H9 (cell line): ENCODE measurements at regions not wholly inside any gene's neighbourhood (a gene's known extent, or its start where the extent isn't known, plus 50 kb on each side); places are given as distances from the start of the nearest gene placed in this dataset.

Experiments
- DNase-seq: peaks from one replicate; pipeline ENCODE4 v3.0.0-alpha.2; 2017
- H2AFZ ChIP-seq: one replicate; pipeline ENCODE4 v1.6.1; 2013; ENCODE audit warnings: mild to moderate bottlenecking, low read length, control low read depth, moderate library complexity
- H2AK5ac ChIP-seq: 2 replicates; pipeline ENCODE4 v1.6.1; 2013; ENCODE audit warnings: low read length, control low read depth, mixed read lengths; ENCODE audit not compliant: insufficient read length
- H2BK120ac ChIP-seq: one replicate; pipeline ENCODE4 v1.6.1; 2013; ENCODE audit warnings: low read depth, mild to moderate bottlenecking, low read length, control low read depth, inconsistent platforms; ENCODE audit not compliant: poor library complexity, severe bottlenecking
- H2BK12ac ChIP-seq: 2 replicates; pipeline ENCODE4 v1.6.1; 2013; ENCODE audit warnings: low read length, control low read depth, mixed read lengths, low read depth; ENCODE audit not compliant: insufficient read length
- H2BK15ac ChIP-seq: 2 replicates; pipeline ENCODE4 v1.6.1; 2013; ENCODE audit warnings: low read depth, low read length, control low read depth
- H2BK20ac ChIP-seq: one replicate; pipeline ENCODE4 v1.6.1; 2013; ENCODE audit warnings: low read depth, mild to moderate bottlenecking, low read length, control low read depth, inconsistent platforms; ENCODE audit not compliant: poor library complexity, severe bottlenecking
- H2BK5ac ChIP-seq: 2 replicates; pipeline ENCODE4 v1.6.1; 2013; ENCODE audit warnings: low read length, control low read depth, mixed read lengths; ENCODE audit not compliant: insufficient read length
- H3K14ac ChIP-seq: 2 replicates; pipeline ENCODE4 v1.6.1; 2013; ENCODE audit warnings: low read length, control low read depth; ENCODE audit not compliant: insufficient read depth
- H3K18ac ChIP-seq: 2 replicates; pipeline ENCODE4 v1.6.1; 2013; ENCODE audit warnings: low read depth, mild to moderate bottlenecking, mixed read lengths, low read length, control low read depth; ENCODE audit not compliant: insufficient read length
- H3K23ac ChIP-seq: 2 replicates; pipeline ENCODE4 v1.6.1; 2013; ENCODE audit warnings: low read length, control low read depth, mixed read lengths, low read depth; ENCODE audit not compliant: insufficient read length
- H3K23me2 ChIP-seq: 2 replicates; pipeline ENCODE4 v1.6.1; 2013; ENCODE audit warnings: low read depth, mild to moderate bottlenecking, mixed read lengths, low read length, control low read depth; ENCODE audit not compliant: insufficient read length, poor library complexity, severe bottlenecking
- H3K27ac ChIP-seq: 2 replicates; pipeline ENCODE4 v1.5.1; 2013; ENCODE audit warnings: low read length, control low read depth, mixed read lengths, low read depth; ENCODE audit not compliant: insufficient read length
- H3K27me3 ChIP-seq: 2 replicates; pipeline ENCODE4 v1.6.1; 2013; ENCODE audit warnings: low read length, control low read depth, inconsistent platforms; ENCODE audit not compliant: insufficient read depth
- H3K4ac ChIP-seq: 2 replicates; pipeline ENCODE4 v1.6.1; 2013; ENCODE audit warnings: low read depth, mild to moderate bottlenecking, control low read depth, inconsistent platforms, low read length, moderate library complexity
- H3K4me1 ChIP-seq: 2 replicates; pipeline ENCODE4 v1.6.1; 2013; ENCODE audit warnings: low read length, control low read depth, inconsistent platforms; ENCODE audit not compliant: insufficient read depth
- H3K4me2 ChIP-seq: 2 replicates; pipeline ENCODE4 v1.6.1; 2013; ENCODE audit warnings: low read length, control low read depth, mixed read lengths; ENCODE audit not compliant: insufficient read length, insufficient read depth
- H3K56ac ChIP-seq: 2 replicates; pipeline ENCODE4 v1.6.1; 2013; ENCODE audit warnings: low read depth, mild to moderate bottlenecking, mixed read lengths, low read length, control low read depth; ENCODE audit not compliant: insufficient read length
- H3K79me1 ChIP-seq: 2 replicates; pipeline ENCODE4 v1.6.1; 2013; ENCODE audit warnings: low read depth, mild to moderate bottlenecking, moderate library complexity, low read length, control low read depth, inconsistent platforms; ENCODE audit not compliant: insufficient read depth, poor library complexity, severe bottlenecking
- H3K79me2 ChIP-seq: 2 replicates; pipeline ENCODE4 v1.6.1; 2013; ENCODE audit warnings: low read length, control low read depth, inconsistent platforms; ENCODE audit not compliant: insufficient read depth
- H3K9ac ChIP-seq: 2 replicates; pipeline ENCODE4 v1.6.1; 2013; ENCODE audit warnings: low read length, control low read depth, mixed read lengths; ENCODE audit not compliant: insufficient read length; ENCODE audit errors: extremely low read depth
- H3K9me3 ChIP-seq: one replicate; pipeline ENCODE4 v1.6.1; 2013; ENCODE audit warnings: low read depth, low read length, inconsistent platforms; ENCODE audit not compliant: control insufficient read depth
- H3T11ph ChIP-seq: one replicate; pipeline ENCODE4 v1.6.1; 2013; ENCODE audit warnings: mild to moderate bottlenecking, low read length, control low read depth, inconsistent platforms
- H4K20me1 ChIP-seq: one replicate; pipeline ENCODE4 v1.6.1; 2013; ENCODE audit not compliant: control insufficient read depth, insufficient read length, insufficient read depth
- H4K5ac ChIP-seq: 2 replicates; pipeline ENCODE4 v1.6.1; 2013; ENCODE audit warnings: low read depth, mild to moderate bottlenecking, mixed read lengths, low read length, control low read depth; ENCODE audit not compliant: insufficient read length
- H4K8ac ChIP-seq: replicated peaks from 2 replicates; pipeline ENCODE4 v1.6.1; 2013; ENCODE audit warnings: low read length, control low read depth, mixed read lengths, low read depth; ENCODE audit not compliant: insufficient read length
- H4K91ac ChIP-seq: 2 replicates; pipeline ENCODE4 v1.6.1; 2013; ENCODE audit warnings: low read depth, mild to moderate bottlenecking, moderate library complexity, mixed read lengths, low read length, control low read depth; ENCODE audit not compliant: insufficient read length
- H3K27ac Mint-ChIP-seq, 3 experiments: 2 replicates in 2 of 3; 3 replicates in 1 of 3; pipeline ENCODE4 v1.8.0; 2020 to 2021; ENCODE audit warnings: mixed read lengths in 3 of 3, mild to moderate bottlenecking in 1 of 3, moderate library complexity in 1 of 3
- H3K27me3 Mint-ChIP-seq: 2 replicates; pipeline ENCODE4 v1.8.0; 2021; ENCODE audit warnings: low read depth, mild to moderate bottlenecking, moderate library complexity, mixed read lengths
- H3K36me3 Mint-ChIP-seq, 3 experiments: 2 replicates in 2 of 3; 3 replicates in 1 of 3; pipeline ENCODE4 v1.8.0; 2020 to 2021; ENCODE audit warnings: low read depth in 3 of 3, mixed read lengths in 3 of 3; ENCODE audit not compliant: insufficient read depth in 1 of 3
- H3K4me1 Mint-ChIP-seq, 2 experiments: 2 replicates each; pipeline ENCODE4 v1.8.0; 2020; ENCODE audit warnings: mixed read lengths in 2 of 2
- H3K4me3 Mint-ChIP-seq, 2 experiments: 2 replicates in 1 of 2; 3 replicates in 1 of 2; pipeline ENCODE4 v1.8.0; 2020 to 2021; ENCODE audit warnings: mild to moderate bottlenecking in 2 of 2, mixed read lengths in 2 of 2, moderate library complexity in 1 of 2
- H3K9me3 Mint-ChIP-seq, 2 experiments: 2 replicates in 1 of 2; 3 replicates in 1 of 2; pipeline ENCODE4 v1.8.0; 2020; ENCODE audit warnings: mild to moderate bottlenecking in 2 of 2, mixed read lengths in 2 of 2, moderate library complexity in 1 of 2
- WGBS: extraction: QIAGEN DNeasy Blood & Tissue Kit; methylation state at CpG from one replicate; pipeline ENCODE4 v1.1.7; 2013; ENCODE audit warnings: missing lambda C conversion rate, low lambda C conversion rate, mixed read lengths; ENCODE audit not compliant: insufficient read length; ENCODE audit errors: extremely low coverage; 5-methylcytosine and 5-hydroxymethylcytosine counted together
- TF ChIP-seq, protein P1 (sequence below): fragments of 200-600 bp; sonication (generic); conservative IDR thresholded peaks from 3 replicates; pipeline ENCODE4 v1.8.0; 2021; ENCODE audit warnings: antibody characterized with exemption, mild to moderate bottlenecking

DNA sequence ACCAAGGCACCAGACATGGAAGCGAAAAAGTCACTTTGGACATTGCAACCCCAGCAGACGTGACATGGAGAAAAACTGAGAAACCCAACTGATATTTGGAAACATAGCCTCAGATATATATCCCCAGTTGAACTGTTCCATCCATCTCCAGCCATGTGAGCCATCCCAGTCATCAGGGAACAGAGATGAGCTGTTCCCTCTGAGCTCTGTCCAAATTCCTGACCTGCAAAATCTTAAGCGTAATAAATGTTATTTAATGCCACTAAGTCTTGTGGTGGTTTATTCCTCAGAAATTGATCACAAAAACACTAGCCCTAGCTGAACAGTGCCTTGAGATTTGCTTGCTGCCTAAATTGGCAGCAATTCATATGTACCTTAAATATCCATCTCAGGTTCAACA lies 182.8 kb downstream of the NRP2 start:
- no peaks in the 10 kb centered on the region for H3K79me2 ChIP-seq
- no peaks in the 10 kb centered on the region for H3K27me3 ChIP-seq
- Mint-ChIP-seq H3K9me3 (no peaks in the 10 kb centered on the region), H3K27me3 (peaks cover 1% of the 10 kb centered on the region; the same call in 1 of the 2 replicates), H3K27ac (no peak overlapping the region), H3K4me1 (peaks cover 0 to 11% of the 10 kb centered on the region in 2 experiments; a peak in 2 of 4 replicates), H3K4me3 (no peak overlapping the region), H3K36me3 (no peaks in the 10 kb centered on the region)
- no peak overlapping the region for H2BK120ac ChIP-seq
- no peak for DNase-seq
- H3K18ac ChIP-seq, result no peak overlapping the region
- H3K23me2 ChIP-seq, result no peaks in the 10 kb centered on the region
- H3T11ph ChIP-seq, result no peak overlapping the region
- no peak overlapping the region for H3K23ac ChIP-seq
- no peaks in the 10 kb centered on the region for H3K79me1 ChIP-seq
- WGBS, result no CpG with 5 or more reads among the region's 3 CpGs
- H2BK12ac ChIP-seq, result no peak overlapping the region
- H3K4ac ChIP-seq, result no peak overlapping the region
- no peak overlapping the region for H3K14ac ChIP-seq
- H3K9ac ChIP-seq, result no peak overlapping the region
- no peak overlapping the region for H4K5ac ChIP-seq
- H2AK5ac ChIP-seq, result no peak overlapping the region
- TF ChIP-seq, protein P1, sequence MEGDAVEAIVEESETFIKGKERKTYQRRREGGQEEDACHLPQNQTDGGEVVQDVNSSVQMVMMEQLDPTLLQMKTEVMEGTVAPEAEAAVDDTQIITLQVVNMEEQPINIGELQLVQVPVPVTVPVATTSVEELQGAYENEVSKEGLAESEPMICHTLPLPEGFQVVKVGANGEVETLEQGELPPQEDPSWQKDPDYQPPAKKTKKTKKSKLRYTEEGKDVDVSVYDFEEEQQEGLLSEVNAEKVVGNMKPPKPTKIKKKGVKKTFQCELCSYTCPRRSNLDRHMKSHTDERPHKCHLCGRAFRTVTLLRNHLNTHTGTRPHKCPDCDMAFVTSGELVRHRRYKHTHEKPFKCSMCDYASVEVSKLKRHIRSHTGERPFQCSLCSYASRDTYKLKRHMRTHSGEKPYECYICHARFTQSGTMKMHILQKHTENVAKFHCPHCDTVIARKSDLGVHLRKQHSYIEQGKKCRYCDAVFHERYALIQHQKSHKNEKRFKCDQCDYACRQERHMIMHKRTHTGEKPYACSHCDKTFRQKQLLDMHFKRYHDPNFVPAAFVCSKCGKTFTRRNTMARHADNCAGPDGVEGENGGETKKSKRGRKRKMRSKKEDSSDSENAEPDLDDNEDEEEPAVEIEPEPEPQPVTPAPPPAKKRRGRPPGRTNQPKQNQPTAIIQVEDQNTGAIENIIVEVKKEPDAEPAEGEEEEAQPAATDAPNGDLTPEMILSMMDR, result no peak
- H2AFZ ChIP-seq, result no peak overlapping the region
- no peak overlapping the region for H3K4me2 ChIP-seq
- H3K27ac ChIP-seq, result no peak overlapping the region
- H2BK20ac ChIP-seq, result no peak overlapping the region
- no peak overlapping the region for H2BK5ac ChIP-seq
- H4K8ac ChIP-seq, result no peak overlapping the region
- no peak overlapping the region for H2BK15ac ChIP-seq
- H3K9me3 ChIP-seq, result no peaks in the 10 kb centered on the region
- no peaks in the 10 kb centered on the region for H4K20me1 ChIP-seq
- no peak overlapping the region for H4K91ac ChIP-seq
- no peak overlapping the region for H3K56ac ChIP-seq
- no peaks in the 10 kb centered on the region for H3K4me1 ChIP-seq
